Large intestine (tissue), 3 donors: ENCODE measurements at regions not wholly inside any gene's neighbourhood (a gene's known extent, or its start where the extent isn't known, plus 50 kb on each side); places are given as distances from the start of the nearest gene placed in this dataset.

Source experiments
- DNase-seq, 2 donors: peaks; one replicate each; pipeline versions ENCODE4 v3.0.0 to v3.0.0-alpha.2; 2013
- H3K27ac ChIP-seq: one replicate; pipeline ENCODE4 v1.5.1; 2013; ENCODE audit warnings: low read length
- H3K27me3 ChIP-seq: 2 replicates; pipeline ENCODE4 v1.6.1; 2013; ENCODE audit warnings: low read length; ENCODE audit not compliant: control insufficient read depth, insufficient read depth
- H3K36me3 ChIP-seq: 2 replicates; pipeline ENCODE4 v1.6.1; 2013; ENCODE audit warnings: low read length; ENCODE audit not compliant: control insufficient read depth, insufficient read depth
- H3K4me1 ChIP-seq: one replicate; pipeline ENCODE4 v1.6.1; 2013; ENCODE audit warnings: low read length; ENCODE audit not compliant: control insufficient read depth, insufficient read depth
- H3K4me3 ChIP-seq: one replicate; pipeline ENCODE4 v1.5.1; 2013; ENCODE audit warnings: low read length
- H3K9me3 ChIP-seq: one replicate; pipeline ENCODE4 v1.6.1; 2013; ENCODE audit warnings: mild to moderate bottlenecking, low read depth, low read length, moderate library complexity; ENCODE audit not compliant: control insufficient read depth
- WGBS: methylation state at CpG from one replicate; pipeline ENCODE4 v1.1.5; 2013; ENCODE audit warnings: low lambda C conversion rate; ENCODE audit not compliant: insufficient coverage; 5-methylcytosine and 5-hydroxymethylcytosine counted together

GRCh38 chr6:121571455-121571854, 136.0 kb downstream of the GJA1 start:
- peak; percentile 32 to 52 for DNase-seq
- Histone ChIP-seq H3K9me3 (peaks cover 11% of the 10 kb centered on the region), H3K36me3 (no peaks in the 10 kb centered on the region), H3K27ac (peak overlapping the region; percentile 10), H3K27me3 (no peaks in the 10 kb centered on the region), H3K4me1 (peaks cover 23% of the 10 kb centered on the region), H3K4me3 (no peak overlapping the region)
- WGBS: 100% methylated on average over 1 of the region's 1 CpG

DNA sequence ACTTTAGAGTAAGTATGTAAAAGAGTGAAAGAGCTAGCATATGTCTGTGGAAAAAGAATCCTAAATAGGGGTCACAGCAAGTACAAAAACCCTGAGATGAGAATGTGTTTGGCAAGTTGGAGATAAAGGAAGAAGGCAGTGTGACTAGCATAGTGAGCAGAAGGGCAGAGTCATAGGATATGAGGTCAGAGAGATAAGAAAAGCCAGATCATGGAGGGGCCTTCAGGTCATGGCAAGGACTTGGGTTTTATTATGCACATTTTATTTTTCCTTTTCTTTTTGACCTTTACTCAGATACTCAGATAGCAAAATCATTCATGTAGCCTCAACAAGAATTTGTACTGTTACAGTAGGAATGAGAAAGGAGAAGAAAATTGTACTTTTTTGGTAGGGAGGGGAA, 138.0 kb downstream of the GJA1 start:
- no peaks in the 10 kb centered on the region for H3K27me3 ChIP-seq
- H3K36me3 ChIP-seq: no peaks in the 10 kb centered on the region
- peak overlapping the region; percentile 57 for H3K27ac ChIP-seq
- peaks cover 11% of the 10 kb centered on the region for H3K9me3 ChIP-seq
- H3K4me3 ChIP-seq: no peak overlapping the region
- H3K4me1 ChIP-seq: peaks cover 23% of the 10 kb centered on the region
- peak; percentile 54 to 75 for DNase-seq

GRCh38 chr6:121578216-121578615, 142.8 kb downstream of the GJA1 start:
- no peak overlapping the region for H3K4me3 ChIP-seq
- H3K36me3 ChIP-seq: no peaks in the 10 kb centered on the region
- no peak for DNase-seq
- no peak overlapping the region for H3K27ac ChIP-seq
- H3K4me1 ChIP-seq: peaks cover 9% of the 10 kb centered on the region
- H3K27me3 ChIP-seq: no peaks in the 10 kb centered on the region
- H3K9me3 ChIP-seq: no peaks in the 10 kb centered on the region

- no CpG with 5 or more reads among the region's 1 CpG for WGBS
- Histone ChIP-seq H3K36me3 (no peaks in the 10 kb centered on the region), H3K27ac (no peak overlapping the region), H3K4me3 (no peak overlapping the region), H3K27me3 (no peaks in the 10 kb centered on the region), H3K4me1 (no peaks in the 10 kb centered on the region), H3K9me3 (no peaks in the 10 kb centered on the region)
- no peak for DNase-seq
Measured at GRCh38 chr6:121579478-121579877, 144.0 kb downstream of the GJA1 start.

- Histone ChIP-seq H3K4me3 (no peak overlapping the region), H3K27ac (no peak overlapping the region), H3K9me3 (no peaks in the 10 kb centered on the region), H3K4me1 (no peaks in the 10 kb centered on the region), H3K36me3 (no peaks in the 10 kb centered on the region), H3K27me3 (no peaks in the 10 kb centered on the region)
- no peak for DNase-seq
- 83% methylated on average over 1 of the region's 2 CpGs for WGBS
Measured at GRCh38 chr6:121581327-121581726, 145.9 kb downstream of the GJA1 start.

DNA sequence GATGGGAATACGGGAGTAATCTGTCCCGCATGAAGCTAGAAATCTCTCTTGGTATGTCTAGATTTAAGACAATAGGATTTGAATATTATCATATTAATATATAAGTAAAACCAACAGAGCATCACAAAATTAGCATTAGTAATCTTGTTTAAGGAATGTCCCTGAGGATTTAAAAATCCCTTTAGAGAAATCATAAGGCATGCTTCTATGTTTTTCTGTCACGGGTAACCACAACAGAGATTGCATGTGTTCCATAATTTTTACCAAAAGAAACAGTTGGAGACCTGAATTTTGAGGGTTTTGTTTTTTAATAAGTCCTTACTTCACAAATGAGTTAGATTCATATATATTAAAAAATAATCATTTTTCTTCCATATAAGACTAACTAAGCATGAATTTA, 146.8 kb downstream of the GJA1 start:
- no CpG with 5 or more reads among the region's 3 CpGs for WGBS
- H3K4me3 ChIP-seq: no peak overlapping the region
- DNase-seq: no peak
- H3K27me3 ChIP-seq: no peaks in the 10 kb centered on the region
- H3K4me1 ChIP-seq: no peaks in the 10 kb centered on the region
- H3K27ac ChIP-seq: no peak overlapping the region
- no peaks in the 10 kb centered on the region for H3K36me3 ChIP-seq
- H3K9me3 ChIP-seq: no peaks in the 10 kb centered on the region

- WGBS: 63% methylated on average over 2 of the region's 4 CpGs
- no peak for DNase-seq
- H3K4me1 ChIP-seq: no peaks in the 10 kb centered on the region
- H3K27me3 ChIP-seq: no peaks in the 10 kb centered on the region
- H3K36me3 ChIP-seq: no peaks in the 10 kb centered on the region
- H3K27ac ChIP-seq: no peak overlapping the region
- H3K9me3 ChIP-seq: no peaks in the 10 kb centered on the region
- no peak overlapping the region for H3K4me3 ChIP-seq
Measured at GRCh38 chr6:121584586-121585369, 149.3 kb downstream of the GJA1 start.

DNA sequence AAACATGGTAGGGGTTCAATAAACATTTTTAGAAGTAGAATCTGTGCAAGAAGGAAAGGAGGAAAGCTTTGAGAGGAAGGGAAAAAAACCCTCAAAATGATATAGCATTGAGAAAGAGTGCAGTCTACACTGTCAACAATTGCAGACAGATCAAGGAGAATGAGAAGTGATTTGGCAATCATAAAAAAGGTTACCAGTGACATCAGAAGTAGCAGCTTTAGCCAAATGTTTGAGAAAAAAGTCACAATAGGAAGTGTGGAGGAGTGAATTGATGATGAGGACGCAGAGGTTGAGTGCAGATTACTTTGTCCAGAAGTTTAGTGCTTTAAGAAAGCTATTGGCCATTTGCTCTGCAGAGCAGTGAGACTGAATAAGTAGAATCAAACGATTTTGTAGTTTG, 155.0 kb downstream of the GJA1 start:
- WGBS: 40% methylated on average over 1 of the region's 2 CpGs
- no peaks in the 10 kb centered on the region for H3K4me1 ChIP-seq
- no peak for DNase-seq
- H3K27ac ChIP-seq: no peak overlapping the region
- H3K27me3 ChIP-seq: no peaks in the 10 kb centered on the region
- no peak overlapping the region for H3K4me3 ChIP-seq
- H3K36me3 ChIP-seq: no peaks in the 10 kb centered on the region
- no peaks in the 10 kb centered on the region for H3K9me3 ChIP-seq

DNA sequence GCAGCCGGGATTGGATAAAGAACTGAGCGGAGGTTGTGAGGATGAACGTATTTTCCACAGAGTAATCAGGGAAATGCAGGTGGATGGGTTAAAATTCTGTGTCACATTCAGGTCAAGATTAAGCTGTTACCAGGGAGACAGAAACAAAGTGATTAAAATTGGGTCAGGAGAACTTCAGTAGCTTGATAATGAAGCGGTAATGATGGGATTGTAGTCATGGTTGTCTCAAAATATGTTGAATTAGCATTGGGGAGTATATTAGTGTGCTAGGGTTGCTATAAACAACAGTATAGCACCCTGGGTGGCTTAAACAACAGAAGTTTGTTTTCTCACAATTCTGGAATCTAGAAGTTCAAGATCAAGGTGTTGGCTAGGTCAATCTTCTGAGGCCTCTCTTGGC, 155.5 kb downstream of the GJA1 start:
- H3K4me1 ChIP-seq: no peaks in the 10 kb centered on the region
- H3K36me3 ChIP-seq: no peaks in the 10 kb centered on the region
- WGBS: no CpG with 5 or more reads among the region's 4 CpGs
- H3K27me3 ChIP-seq: no peaks in the 10 kb centered on the region
- no peak overlapping the region for H3K27ac ChIP-seq
- H3K4me3 ChIP-seq: no peak overlapping the region
- no peak for DNase-seq
- H3K9me3 ChIP-seq: no peaks in the 10 kb centered on the region

- Histone ChIP-seq H3K27me3 (no peaks in the 10 kb centered on the region), H3K36me3 (no peaks in the 10 kb centered on the region), H3K4me3 (no peak overlapping the region), H3K27ac (no peak overlapping the region), H3K9me3 (no peaks in the 10 kb centered on the region), H3K4me1 (no peaks in the 10 kb centered on the region)
- WGBS: 100% methylated on average over 1 of the region's 7 CpGs
- DNase-seq: no peak
Measured at GRCh38 chr6:121592261-121592935, 157.0 kb downstream of the GJA1 start.
